ENCODE measurements at regions not wholly inside any gene's neighbourhood (a gene's known extent, or its start where the extent isn't known, plus 50 kb on each side); places are given as distances from the start of the nearest gene placed in this dataset.

- Histone ChIP-seq H2BK15ac (ENCODE audit: low read depth, low read length) (no peak overlapping the region), H3K4me1 (ENCODE audit: control insufficient read depth, insufficient read depth, low read length) (no peaks in the 10 kb centered on the region), H2BK20ac (ENCODE audit: low read depth, low read length) (no peak overlapping the region), H3K9me3 (ENCODE audit: control insufficient read depth, insufficient read depth, low read length) (no peaks in the 10 kb centered on the region), H4K8ac (ENCODE audit: low read depth in 2 of 2, low read length in 2 of 2) (no peak overlapping the region), H2BK120ac (ENCODE audit: low read depth, low read length) (no peak overlapping the region), H2AK5ac (ENCODE audit: low read depth, low read length) (no peak overlapping the region), H3K23ac (ENCODE audit: low read depth, low read length) (no peak overlapping the region), H2AK9ac (replicated peaks; ENCODE audit: low read depth, low read length, poor library complexity) (no peak overlapping the region), H3K27me3 (ENCODE audit: control insufficient read depth, insufficient read depth, low read length) (no peaks in the 10 kb centered on the region), H3K4me3 (ENCODE audit: insufficient read depth, low read depth, low read length) (no peak overlapping the region), H3K9me1 (ENCODE audit: insufficient read depth, low read length) (no peaks in the 10 kb centered on the region), H3K4ac (ENCODE audit: low read depth, low read length) (no peak overlapping the region), H2BK5ac (ENCODE audit: low read depth, low read length, poor library complexity, severe bottlenecking) (no peak overlapping the region), H4K91ac (ENCODE audit: insufficient read depth, low read depth, low read length) (no peak overlapping the region), H3K14ac (replicated peaks; ENCODE audit: low read depth, low read length) (no peak overlapping the region), H4K20me1 (ENCODE audit: insufficient read depth, low read length) (no peaks in the 10 kb centered on the region), H3K27ac (ENCODE audit: insufficient read depth, low read length) (no peak overlapping the region), H3K79me1 (ENCODE audit: low read depth in 1 of 2, low read length in 2 of 2) (no peaks in the 10 kb centered on the region), H2AFZ (replicated peaks; ENCODE audit: low read length, poor library complexity) (no peak overlapping the region), H3K9ac (ENCODE audit: low read depth, low read length) (no peak overlapping the region), H3K4me2 (ENCODE audit: low read depth, low read length) (no peak overlapping the region), H3K56ac (ENCODE audit: extremely low read depth, insufficient read depth, low read length) (no peak overlapping the region), H3K18ac (ENCODE audit: low read depth, low read length) (no peak overlapping the region), H3K36me3 (ENCODE audit: control insufficient read depth, insufficient read depth, low read length) (no peaks in the 10 kb centered on the region), H4K5ac (ENCODE audit: low read depth, low read length) (no peak overlapping the region)
- in situ Hi-C loops (cut with MboI; ENCODE audit: low sequenced_read_pairs) = no loop called here
- no TSS peak for BruUV-seq (replicated peaks)
- no peak for DNase-seq
- intact Hi-C loops (cut with micrococcal nuclease) = no loop called here
- CTCF ChIA-PET = no interaction called here
- TF ChIP-seq RFX5 (IDR thresholded peaks at IDR 0.05; ENCODE audit: low read depth, low read length) (no peak), POLR2A (IDR thresholded peaks at IDR 0.05; ENCODE audit: low read depth, low read length) (no peak), CEBPB (IDR thresholded peaks at IDR 0.05; ENCODE audit: low read depth, low read length) (no peak), MXI1 (IDR thresholded peaks at IDR 0.05; ENCODE audit: borderline replicate concordance, low read depth, low read length) (no peak), RCOR1 (IDR thresholded peaks at IDR 0.05; ENCODE audit: insufficient replicate concordance, low read length) (no peak), MAFK (IDR thresholded peaks at IDR 0.05; ENCODE audit: low read depth, low read length) (no peak), FOS (IDR thresholded peaks at IDR 0.05; ENCODE audit: low read depth, low read length) (no peak), CHD1 (IDR thresholded peaks at IDR 0.05; ENCODE audit: low read depth, low read length) (no peak), MAZ (IDR thresholded peaks at IDR 0.05; ENCODE audit: borderline replicate concordance, low read depth, low read length) (no peak), SMC3 (IDR thresholded peaks at IDR 0.05; ENCODE audit: low read depth, low read length) (no peak), BHLHE40 (IDR thresholded peaks at IDR 0.05; ENCODE audit: low read depth, low read length) (no peak), NFE2L2 (IDR thresholded peaks at IDR 0.05; ENCODE audit: low read depth, low read length) (no peak), RAD21 (IDR thresholded peaks at IDR 0.05; ENCODE audit: low read length) (no peak)
- TF ChIP-seq, protein P1, sequence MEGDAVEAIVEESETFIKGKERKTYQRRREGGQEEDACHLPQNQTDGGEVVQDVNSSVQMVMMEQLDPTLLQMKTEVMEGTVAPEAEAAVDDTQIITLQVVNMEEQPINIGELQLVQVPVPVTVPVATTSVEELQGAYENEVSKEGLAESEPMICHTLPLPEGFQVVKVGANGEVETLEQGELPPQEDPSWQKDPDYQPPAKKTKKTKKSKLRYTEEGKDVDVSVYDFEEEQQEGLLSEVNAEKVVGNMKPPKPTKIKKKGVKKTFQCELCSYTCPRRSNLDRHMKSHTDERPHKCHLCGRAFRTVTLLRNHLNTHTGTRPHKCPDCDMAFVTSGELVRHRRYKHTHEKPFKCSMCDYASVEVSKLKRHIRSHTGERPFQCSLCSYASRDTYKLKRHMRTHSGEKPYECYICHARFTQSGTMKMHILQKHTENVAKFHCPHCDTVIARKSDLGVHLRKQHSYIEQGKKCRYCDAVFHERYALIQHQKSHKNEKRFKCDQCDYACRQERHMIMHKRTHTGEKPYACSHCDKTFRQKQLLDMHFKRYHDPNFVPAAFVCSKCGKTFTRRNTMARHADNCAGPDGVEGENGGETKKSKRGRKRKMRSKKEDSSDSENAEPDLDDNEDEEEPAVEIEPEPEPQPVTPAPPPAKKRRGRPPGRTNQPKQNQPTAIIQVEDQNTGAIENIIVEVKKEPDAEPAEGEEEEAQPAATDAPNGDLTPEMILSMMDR (conservative IDR thresholded peaks at IDR 0.05; ENCODE audit: low read depth, low read length) = no peak
- TF ChIP-seq, protein P2, sequence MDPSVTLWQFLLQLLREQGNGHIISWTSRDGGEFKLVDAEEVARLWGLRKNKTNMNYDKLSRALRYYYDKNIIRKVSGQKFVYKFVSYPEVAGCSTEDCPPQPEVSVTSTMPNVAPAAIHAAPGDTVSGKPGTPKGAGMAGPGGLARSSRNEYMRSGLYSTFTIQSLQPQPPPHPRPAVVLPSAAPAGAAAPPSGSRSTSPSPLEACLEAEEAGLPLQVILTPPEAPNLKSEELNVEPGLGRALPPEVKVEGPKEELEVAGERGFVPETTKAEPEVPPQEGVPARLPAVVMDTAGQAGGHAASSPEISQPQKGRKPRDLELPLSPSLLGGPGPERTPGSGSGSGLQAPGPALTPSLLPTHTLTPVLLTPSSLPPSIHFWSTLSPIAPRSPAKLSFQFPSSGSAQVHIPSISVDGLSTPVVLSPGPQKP (IDR thresholded peaks at IDR 0.05; ENCODE audit: borderline replicate concordance, low read depth, low read length) = no peak
- POLR2A ChIA-PET (ENCODE audit: unreplicated experiment) = no interaction called here
- no CpG with 5 or more reads among the region's 1 CpG for WGBS, 2 experiments (ENCODE audit: extremely low coverage in 2 of 2, insufficient read length in 1 of 2)
- dilution Hi-C loops (cut with HindIII; ENCODE audit: low sequenced_read_pairs, unreplicated experiment) = no loop called here
- ATAC-seq (ENCODE audit: low read depth) = no peak
Observed at GRCh38 chrX:124238268-124238667, 94.2 kb upstream of the TEX13D start.

Measured in IMR-90 (cell line).